Keratinocyte (primary cell): ENCODE measurements at regions not wholly inside any gene's neighbourhood (a gene's known extent, or its start where the extent isn't known, plus 50 kb on each side); places are given as distances from the start of the nearest gene placed in this dataset.

ENCODE experiments used
- DNase-seq: peaks from one replicate; pipeline ENCODE4 v3.0.0-alpha.2; 2011; ENCODE audit warnings: low read depth, missing footprints, low spot score
- FAIRE-seq: peaks from 2 replicates; lab custom pipeline; 2011; peaks lifted over from hg19 to GRCh38; lab: Jason Lieb, UNC
- H2AFZ ChIP-seq: 2 replicates; pipeline ENCODE4 v1.6.0; 2012; ENCODE audit warnings: low read length, control low read depth, inconsistent platforms; ENCODE audit not compliant: control insufficient read depth
- H3K27ac ChIP-seq: 2 replicates; pipeline ENCODE4 v1.5.1; 2011; ENCODE audit warnings: low read length; ENCODE audit not compliant: control insufficient read depth, insufficient read depth
- H3K27me3 ChIP-seq: 3 replicates; pipeline ENCODE4 v1.6.0; 2011; ENCODE audit warnings: low read length; ENCODE audit not compliant: control insufficient read depth, insufficient read depth; ENCODE audit errors: extremely low read depth
- H3K36me3 ChIP-seq, 2 experiments: 2 replicates in 1 of 2; 3 replicates in 1 of 2; pipeline ENCODE4 v1.5.1; 2011; ENCODE audit warnings: low read length in 2 of 2, mild to moderate bottlenecking in 1 of 2; ENCODE audit not compliant: control insufficient read depth in 2 of 2, insufficient read depth in 2 of 2; ENCODE audit errors: extremely low read depth in 1 of 2
- H3K4me1 ChIP-seq: 3 replicates; pipeline ENCODE4 v1.5.1; 2011; ENCODE audit warnings: low read length; ENCODE audit not compliant: control insufficient read depth, insufficient read depth; ENCODE audit errors: extremely low read depth
- H3K4me2 ChIP-seq: 3 replicates; pipeline ENCODE4 v1.6.0; 2011; ENCODE audit warnings: low read depth, low read length; ENCODE audit not compliant: control insufficient read depth, insufficient read depth; ENCODE audit errors: extremely low read depth
- H3K4me3 ChIP-seq, 3 experiments: fragments of 200-600 bp in 1 of 3; sonication (generic) in 1 of 3; 2 replicates in 2 of 3; 3 replicates in 1 of 3; pipeline ENCODE4 v1.5.1; 2011 to 2016; ENCODE audit warnings: low read length in 3 of 3, mild to moderate bottlenecking in 3 of 3, control low read depth in 2 of 3, inconsistent platforms in 1 of 3, low read depth in 1 of 3, mixed read lengths in 1 of 3, mixed run types in 1 of 3, moderate library complexity in 1 of 3; ENCODE audit not compliant: control insufficient read depth in 2 of 3, insufficient read depth in 2 of 3; ENCODE audit errors: extremely low read depth in 1 of 3
- H3K79me2 ChIP-seq: 2 replicates; pipeline ENCODE4 v1.6.0; 2012; ENCODE audit warnings: low read length; ENCODE audit not compliant: control insufficient read depth, insufficient read depth
- H3K9ac ChIP-seq: 3 replicates; pipeline ENCODE4 v1.6.0; 2011; ENCODE audit warnings: low read length; ENCODE audit not compliant: control insufficient read depth, insufficient read depth; ENCODE audit errors: extremely low read depth
- H3K9me1 ChIP-seq: 3 replicates; pipeline ENCODE4 v1.6.0; 2011; ENCODE audit warnings: low read length; ENCODE audit not compliant: control insufficient read depth, insufficient read depth; ENCODE audit errors: extremely low read depth
- H3K9me3 ChIP-seq: 2 replicates; pipeline ENCODE4 v1.5.1; 2012; ENCODE audit warnings: low read depth, low read length; ENCODE audit not compliant: control insufficient read depth
- H4K20me1 ChIP-seq: 3 replicates; pipeline ENCODE4 v1.6.0; 2011; ENCODE audit warnings: low read length; ENCODE audit not compliant: control insufficient read depth, insufficient read depth; ENCODE audit errors: extremely low read depth
- dilution Hi-C: fragments of 300-500 bp; cut with MboI; formaldehyde crosslinking; loops from one replicate; pipeline ENCODE4 v1.7.0; 2020; ENCODE audit warnings: low sequenced_read_pairs; ENCODE audit not compliant: extremely low pct_ligation_motif_present
- TF ChIP-seq, protein P1 (sequence below), 3 experiments: IDR thresholded peaks in 1 of 3; conservative IDR thresholded peaks in 1 of 3; optimal IDR thresholded peaks in 1 of 3; 2 replicates in 2 of 3; 3 replicates in 1 of 3; pipeline versions ENCODE3 to v1.5.1; 2011; ENCODE audit warnings: low read length in 3 of 3, mild to moderate bottlenecking in 3 of 3, moderate library complexity in 2 of 3, control low read depth in 1 of 3, inconsistent platforms in 1 of 3; ENCODE audit not compliant: insufficient read depth in 2 of 3; ENCODE audit errors: extremely low read depth in 1 of 3

DNA sequence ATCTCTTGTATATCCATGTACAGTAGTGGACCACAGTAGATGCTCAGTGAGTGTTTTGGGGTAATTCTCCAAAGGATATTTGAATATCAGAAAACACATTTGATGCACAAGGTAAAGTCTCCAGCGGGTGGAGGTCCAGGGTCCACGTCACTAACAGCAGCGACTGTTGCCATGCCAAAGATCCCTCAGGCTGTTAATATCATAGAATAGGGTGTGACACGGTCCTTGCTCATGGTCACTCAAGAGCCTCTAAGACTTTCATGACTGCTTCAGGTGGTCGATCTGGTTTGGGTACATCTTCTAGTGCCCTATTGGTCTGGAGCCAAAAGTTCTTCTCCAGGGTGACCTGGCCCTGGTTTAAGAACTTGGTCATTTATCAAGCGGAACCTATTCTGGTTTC, 90.8 kb downstream of the OLIG3 start:
- no peak overlapping the region for H3K4me3 ChIP-seq
- no peak overlapping the region for H3K9ac ChIP-seq
- H3K9me1 ChIP-seq, result no peaks in the 10 kb centered on the region
- H3K9me3 ChIP-seq, result no peaks in the 10 kb centered on the region
- no peak for FAIRE-seq
- no peak overlapping the region for H2AFZ ChIP-seq
- no peak overlapping the region for H3K4me2 ChIP-seq
- no peak for DNase-seq
- no peak overlapping the region for H3K27ac ChIP-seq
- no peaks in the 10 kb centered on the region for H3K36me3 ChIP-seq
- dilution Hi-C loops, result no loop called here
- H3K4me1 ChIP-seq, result no peaks in the 10 kb centered on the region
- H4K20me1 ChIP-seq, result no peaks in the 10 kb centered on the region
- TF ChIP-seq, protein P1, sequence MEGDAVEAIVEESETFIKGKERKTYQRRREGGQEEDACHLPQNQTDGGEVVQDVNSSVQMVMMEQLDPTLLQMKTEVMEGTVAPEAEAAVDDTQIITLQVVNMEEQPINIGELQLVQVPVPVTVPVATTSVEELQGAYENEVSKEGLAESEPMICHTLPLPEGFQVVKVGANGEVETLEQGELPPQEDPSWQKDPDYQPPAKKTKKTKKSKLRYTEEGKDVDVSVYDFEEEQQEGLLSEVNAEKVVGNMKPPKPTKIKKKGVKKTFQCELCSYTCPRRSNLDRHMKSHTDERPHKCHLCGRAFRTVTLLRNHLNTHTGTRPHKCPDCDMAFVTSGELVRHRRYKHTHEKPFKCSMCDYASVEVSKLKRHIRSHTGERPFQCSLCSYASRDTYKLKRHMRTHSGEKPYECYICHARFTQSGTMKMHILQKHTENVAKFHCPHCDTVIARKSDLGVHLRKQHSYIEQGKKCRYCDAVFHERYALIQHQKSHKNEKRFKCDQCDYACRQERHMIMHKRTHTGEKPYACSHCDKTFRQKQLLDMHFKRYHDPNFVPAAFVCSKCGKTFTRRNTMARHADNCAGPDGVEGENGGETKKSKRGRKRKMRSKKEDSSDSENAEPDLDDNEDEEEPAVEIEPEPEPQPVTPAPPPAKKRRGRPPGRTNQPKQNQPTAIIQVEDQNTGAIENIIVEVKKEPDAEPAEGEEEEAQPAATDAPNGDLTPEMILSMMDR (optimal IDR thresholded peaks at IDR 0.05 in 1 of 3, IDR thresholded peaks at IDR 0.05 in 1 of 3, conservative IDR thresholded peaks at IDR 0.05 in 1 of 3; ENCODE audit: extremely low read depth in 1 of 3, insufficient read depth in 2 of 3, low read length in 3 of 3), result no peak
- no peaks in the 10 kb centered on the region for H3K79me2 ChIP-seq
- peaks cover 3% of the 10 kb centered on the region for H3K27me3 ChIP-seq

DNA sequence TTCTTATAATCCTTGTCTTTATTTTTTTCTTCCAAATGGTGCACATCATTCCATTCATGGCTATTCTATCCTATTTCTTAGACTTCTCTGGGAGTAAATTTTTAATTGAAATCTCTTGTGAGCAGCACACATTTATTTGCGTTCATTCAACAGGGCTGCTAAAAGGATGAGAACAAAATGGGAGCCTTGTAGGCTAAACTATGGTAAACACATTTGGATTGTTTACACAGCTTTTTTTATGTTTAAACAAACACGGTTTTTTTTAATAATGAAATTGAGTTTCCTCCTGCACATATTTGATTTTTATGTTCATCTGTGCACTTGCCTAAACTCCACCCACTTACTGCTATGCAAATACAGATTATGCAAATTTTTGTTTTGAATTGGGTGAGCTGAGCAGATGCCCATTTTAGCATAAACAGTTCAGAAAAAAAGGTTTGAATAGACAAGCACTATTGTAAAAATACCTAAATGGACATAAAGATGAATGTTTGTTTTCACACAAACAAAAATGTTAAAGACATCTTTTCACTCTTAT, 92.0 kb downstream of the OLIG3 start:
- H3K9me1 ChIP-seq, result no peaks in the 10 kb centered on the region
- TF ChIP-seq, protein P1 (optimal IDR thresholded peaks at IDR 0.05 in 1 of 3, IDR thresholded peaks at IDR 0.05 in 1 of 3, conservative IDR thresholded peaks at IDR 0.05 in 1 of 3; ENCODE audit: extremely low read depth in 1 of 3, insufficient read depth in 2 of 3, low read length in 3 of 3), result no peak
- H3K27me3 ChIP-seq, result peaks cover 3% of the 10 kb centered on the region

More for the DNA sequence above, 92.0 kb downstream of the OLIG3 start:
- H2AFZ ChIP-seq, result no peak overlapping the region
- H3K4me1 ChIP-seq, result no peaks in the 10 kb centered on the region
- dilution Hi-C loops, result no loop called here
- H3K36me3 ChIP-seq, result no peaks in the 10 kb centered on the region
- H3K27ac ChIP-seq, result no peak overlapping the region
- H3K79me2 ChIP-seq, result no peaks in the 10 kb centered on the region
- H3K4me2 ChIP-seq, result no peak overlapping the region
- H4K20me1 ChIP-seq, result no peaks in the 10 kb centered on the region
- no peak for FAIRE-seq
- no peak for DNase-seq
- no peak overlapping the region for H3K9ac ChIP-seq
- no peak overlapping the region for H3K4me3 ChIP-seq
- H3K9me3 ChIP-seq, result no peaks in the 10 kb centered on the region
